A549 (cell line): ENCODE measurements at regions not wholly inside any gene's neighbourhood (a gene's known extent, or its start where the extent isn't known, plus 50 kb on each side); places are given as distances from the start of the nearest gene placed in this dataset.

ENCODE experiments used
- ATAC-seq, 2 experiments: fragments of 200-7000 bp in 1 of 2; fragments of >200 bp in 1 of 2; cut with Nextera tagmentation in 1 of 2; cut with Tn5 transposase in 1 of 2; 3 replicates each; pipeline versions ENCODE4 v1.8.0 to v1.9.1; 2018 to 2020; ENCODE audit warnings: mild to moderate bottlenecking in 1 of 2, moderate library complexity in 1 of 2
- CTCF ChIA-PET: fragments of 300-600 bp; sonication (Branson Sonifier 250); formaldehyde crosslinking; extraction: SDS; loops from one replicate; lab custom pipeline; 2021; ENCODE audit warnings: antibody characterized with exemption, inconsistent platforms; lab: Yijun Ruan, JAX
- POLR2A ChIA-PET: fragments of 350-600 bp; formaldehyde crosslinking; extraction: SDS; loops from one replicate; lab custom pipeline; 2021; ENCODE audit warnings: antibody characterized with exemption, inconsistent platforms; lab: Yijun Ruan, JAX
- DNase-seq, 2 experiments: peaks; one replicate each; pipeline versions ENCODE4 v3.0.0 to v3.0.0-alpha.2; 2011 to 2016; ENCODE audit warnings: low read depth in 1 of 2, low spot score in 1 of 2
- FAIRE-seq: peaks from 2 replicates; lab custom pipeline; 2011; peaks lifted over from hg19 to GRCh38; lab: Jason Lieb, UNC
- H3K27ac ChIP-seq, 2 experiments: fragments of >200 bp; sonication (Bioruptor Twin); formaldehyde crosslinking; 3 replicates each; pipeline ENCODE4 v1.5.1; 2016 to 2017
- H3K4me1 ChIP-seq: fragments of >200 bp; sonication (Bioruptor Twin); formaldehyde crosslinking; 3 replicates; pipeline ENCODE4 v1.6.1; 2016
- H3K4me2 ChIP-seq: fragments of >200 bp; sonication (Bioruptor Twin); formaldehyde crosslinking; 3 replicates; pipeline ENCODE4 v1.6.1; 2016
- H3K4me3 ChIP-seq: fragments of >200 bp; sonication (Bioruptor Twin); formaldehyde crosslinking; 3 replicates; pipeline ENCODE4 v1.5.1; 2016
- H3K9me3 ChIP-seq: fragments of >200 bp; sonication (Bioruptor Twin); formaldehyde crosslinking; 3 replicates; pipeline ENCODE4 v1.6.1; 2016
- BCL3 ChIP-seq: fragments of >200 bp; sonication (Bioruptor Twin); formaldehyde crosslinking; IDR thresholded peaks from 3 replicates; pipeline ENCODE4 v1.6.1; 2016
- EP300 ChIP-seq, 2 experiments: fragments of >200 bp; sonication (Bioruptor Twin); formaldehyde crosslinking; IDR thresholded peaks; 2 replicates in 1 of 2; 3 replicates in 1 of 2; pipeline ENCODE4 v1.6.1; 2016 to 2017
- FOSL2 ChIP-seq, 2 experiments: fragments of 450-650 bp in 1 of 2; fragments of >200 bp in 1 of 2; sonication (Bioruptor Twin) in 1 of 2; formaldehyde crosslinking; IDR thresholded peaks; 2 replicates each; pipeline versions ENCODE4 v1.5.0 to v1.6.1; 2016 to 2020; ENCODE audit warnings: mild to moderate bottlenecking in 1 of 2, moderate library complexity in 1 of 2
- FOXS1 ChIP-seq: fragments of 250-450 bp; sonication (Bioruptor Pico); IDR thresholded peaks from 2 replicates; pipeline ENCODE4 v1.5.0; 2020; ENCODE audit warnings: mild to moderate bottlenecking, moderate library complexity
- GATA3 ChIP-seq: IDR thresholded peaks from 2 replicates; pipeline ENCODE4 v1.6.1; 2012; ENCODE audit warnings: borderline replicate concordance
- HDAC2 ChIP-seq: fragments of 200-600 bp; sonication (generic); IDR thresholded peaks from 2 replicates; pipeline ENCODE4 v1.6.1; 2016
- HES2 ChIP-seq: fragments of >200 bp; sonication (Bioruptor Twin); formaldehyde crosslinking; IDR thresholded peaks from 2 replicates; pipeline ENCODE4 v1.6.1; 2016
- HOXA7 ChIP-seq: fragments of 250-450 bp; sonication (Bioruptor Pico); IDR thresholded peaks from 2 replicates; pipeline ENCODE4 v1.5.0; 2020; ENCODE audit warnings: mild to moderate bottlenecking, moderate library complexity
- HOXB13 ChIP-seq: fragments of 250-450 bp; sonication (Bioruptor Pico); IDR thresholded peaks from 2 replicates; pipeline ENCODE4 v1.5.0; 2020; ENCODE audit warnings: low read depth, mild to moderate bottlenecking, moderate library complexity
- MAFK ChIP-seq: fragments of 450-650 bp; IDR thresholded peaks from 2 replicates; pipeline ENCODE4 v1.6.1; 2014; ENCODE audit not compliant: partially characterized antibody
- NR3C1 ChIP-seq: fragments of >200 bp; sonication (Bioruptor Twin); formaldehyde crosslinking; IDR thresholded peaks from 3 replicates; pipeline ENCODE4 v1.6.1; 2017
- PHF8 ChIP-seq: fragments of 200-600 bp; sonication (generic); IDR thresholded peaks from 2 replicates; pipeline ENCODE4 v1.6.1; 2016; ENCODE audit warnings: low read depth, mild to moderate bottlenecking, antibody characterized with exemption, moderate library complexity, borderline replicate concordance
- POLR2A ChIP-seq: IDR thresholded peaks from 2 replicates; pipeline ENCODE4 v1.6.1; 2012; ENCODE audit warnings: mild to moderate bottlenecking, low read length
- RAD21 ChIP-seq, 2 experiments: fragments of >200 bp in 1 of 2; sonication (Bioruptor Twin) in 1 of 2; formaldehyde crosslinking in 1 of 2; IDR thresholded peaks in 1 of 2; conservative IDR thresholded peaks in 1 of 2; 2 replicates in 1 of 2; 3 replicates in 1 of 2; pipeline ENCODE4 v1.6.1; 2012 to 2018; ENCODE audit warnings: inconsistent platforms in 1 of 2
- RARB ChIP-seq: fragments of 250-450 bp; sonication (Bioruptor Pico); IDR thresholded peaks from 2 replicates; pipeline ENCODE4 v1.8.0; 2021; ENCODE audit warnings: mild to moderate bottlenecking, moderate library complexity
- RCOR1 ChIP-seq: fragments of 150-350 bp; IDR thresholded peaks from 2 replicates; pipeline ENCODE4 v1.6.1; 2014; ENCODE audit warnings: antibody characterized with exemption, low read length, low read depth
- ZC3H11A ChIP-seq: fragments of 450-650 bp; IDR thresholded peaks from 2 replicates; pipeline ENCODE4 v1.6.1; 2014; ENCODE audit warnings: antibody characterized with exemption, mild to moderate bottlenecking
- ZSCAN20 ChIP-seq: fragments of 250-450 bp; sonication (Bioruptor Pico); IDR thresholded peaks from 2 replicates; pipeline ENCODE4 v1.8.0; 2022; ENCODE audit warnings: mild to moderate bottlenecking, moderate library complexity
- WGBS: methylation state at CpG from one replicate; pipeline ENCODE4 v1.1.6; 2017; ENCODE audit errors: missing lambda C conversion rate; 5-methylcytosine and 5-hydroxymethylcytosine counted together
- TF ChIP-seq, protein P1 (sequence below): fragments of 450-650 bp; IDR thresholded peaks from 2 replicates; pipeline ENCODE4 v1.6.1; 2014; ENCODE audit warnings: antibody characterized with exemption
- TF ChIP-seq, protein P2 (sequence below): IDR thresholded peaks from 2 replicates; pipeline ENCODE4 v1.6.1; 2012
- TF ChIP-seq, protein P3 (sequence below): fragments of >200 bp; sonication (Bioruptor Twin); formaldehyde crosslinking; IDR thresholded peaks from 3 replicates; pipeline ENCODE4 v1.5.1; 2016

DNA sequence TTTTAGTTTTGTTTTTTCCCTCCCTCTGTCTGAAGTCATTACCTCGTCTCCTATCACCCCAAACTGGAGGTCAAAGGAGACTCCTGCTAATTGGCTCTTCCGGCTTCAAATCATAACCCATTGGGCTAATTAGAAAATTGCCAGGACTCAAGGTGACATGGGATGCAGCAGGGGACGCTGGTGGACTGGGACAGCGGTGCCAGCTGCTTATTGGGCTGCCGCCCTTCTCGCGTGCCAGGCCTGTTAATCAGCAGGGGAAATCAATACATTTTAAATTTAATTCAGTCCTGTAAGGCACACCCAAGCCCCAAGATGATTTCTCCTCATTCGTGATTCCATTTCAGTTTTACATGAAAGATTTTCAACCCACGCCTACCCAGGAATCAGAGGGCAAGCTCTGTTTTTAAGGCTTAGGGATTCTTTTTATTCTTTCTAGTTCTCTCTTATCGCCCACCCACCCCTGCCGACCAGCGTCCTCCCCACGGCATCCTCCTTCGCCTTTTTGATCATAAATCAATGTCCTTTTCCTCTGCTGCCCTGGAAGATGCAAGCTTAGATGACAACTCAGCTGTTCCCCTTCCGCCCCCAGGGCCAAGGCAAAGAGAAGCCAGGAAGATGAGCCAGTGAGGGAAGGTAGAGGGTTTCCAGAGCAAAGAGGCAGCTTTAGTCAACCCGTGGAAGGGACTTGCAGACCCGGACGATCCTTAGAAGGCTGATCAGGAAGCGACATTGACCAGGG lies 329.6 kb downstream of the UACA start:
- TF ChIP-seq RARB (no peak), ZC3H11A (no peak), NR3C1 (no peak), ZSCAN20 (no peak), BCL3 (no peak), FOSL2 (IDR thresholded peaks at IDR 0.05) (no peak), FOSL2 (CRISPR knock-in tag; IDR thresholded peaks at IDR 0.05) (no peak)
- TF ChIP-seq, protein P1, sequence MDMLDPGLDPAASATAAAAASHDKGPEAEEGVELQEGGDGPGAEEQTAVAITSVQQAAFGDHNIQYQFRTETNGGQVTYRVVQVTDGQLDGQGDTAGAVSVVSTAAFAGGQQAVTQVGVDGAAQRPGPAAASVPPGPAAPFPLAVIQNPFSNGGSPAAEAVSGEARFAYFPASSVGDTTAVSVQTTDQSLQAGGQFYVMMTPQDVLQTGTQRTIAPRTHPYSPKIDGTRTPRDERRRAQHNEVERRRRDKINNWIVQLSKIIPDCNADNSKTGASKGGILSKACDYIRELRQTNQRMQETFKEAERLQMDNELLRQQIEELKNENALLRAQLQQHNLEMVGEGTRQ = no peak
- 86% methylated on average over 19 of the region's 19 CpGs for WGBS
- Histone ChIP-seq H3K27ac (0 out of 6 replicates have a peak overlapping the region, but pooled peaks of 1 of the 2 experiments have one; percentile 7), H3K4me3 (no peak overlapping the region), H3K4me1 (peaks cover 21% of the 10 kb centered on the region), H3K9me3 (peaks cover 7% of the 10 kb centered on the region), H3K4me2 (no peak overlapping the region)
- ATAC-seq (no peak), DNase-seq (no peak), FAIRE-seq (no peak)
- ChIA-PET CTCF (interaction anchor here (0.7 to 2.9 kb wide), 13 partner anchors 8 to 378 kb away, joined by 3 to 10 read pairs (median 5); no protein-coding TSS in a partner anchor), POLR2A (no interaction called here)

DNA sequence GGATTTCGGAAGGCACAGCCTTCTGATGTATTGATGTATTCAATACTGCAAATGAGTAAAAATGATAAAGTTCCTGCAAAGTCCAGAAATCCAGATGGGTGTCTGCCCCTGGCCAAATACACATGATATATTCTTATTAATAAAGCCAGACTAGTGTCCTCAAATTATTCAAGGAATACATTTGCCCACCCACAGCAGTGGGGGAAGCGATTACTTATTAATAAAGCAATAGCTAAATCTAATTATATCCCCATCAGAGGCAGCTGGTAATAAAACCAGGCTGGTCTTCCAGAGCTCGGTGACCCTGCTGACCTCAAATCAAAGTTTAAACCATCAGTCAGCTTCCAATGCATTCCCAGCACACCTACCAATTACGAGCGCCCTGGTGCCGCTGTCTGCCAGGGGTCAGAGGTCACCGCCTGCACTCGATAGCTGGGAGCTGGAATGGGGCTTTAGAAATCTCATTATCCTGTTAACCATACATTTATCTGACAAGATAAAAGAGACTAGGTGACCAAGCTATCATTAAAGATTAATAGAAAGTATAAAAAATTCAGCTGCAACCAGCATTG lies 330.3 kb downstream of the UACA start:
- no peak overlapping the region for H3K27ac ChIP-seq
- CTCF ChIA-PET = interaction anchor here (0.9 to 3.0 kb wide), 12 partner anchors 8 to 379 kb away, joined by 3 to 11 read pairs (median 6); no protein-coding TSS in a partner anchor
- H3K4me1 ChIP-seq = peaks cover 22% of the 10 kb centered on the region
- H3K4me2 ChIP-seq = no peak overlapping the region
- POLR2A ChIA-PET = no interaction called here
- DNase-seq = no peak
- TF ChIP-seq HOXA7 (CRISPR knock-in tag) = no peak
- TF ChIP-seq, protein P2, sequence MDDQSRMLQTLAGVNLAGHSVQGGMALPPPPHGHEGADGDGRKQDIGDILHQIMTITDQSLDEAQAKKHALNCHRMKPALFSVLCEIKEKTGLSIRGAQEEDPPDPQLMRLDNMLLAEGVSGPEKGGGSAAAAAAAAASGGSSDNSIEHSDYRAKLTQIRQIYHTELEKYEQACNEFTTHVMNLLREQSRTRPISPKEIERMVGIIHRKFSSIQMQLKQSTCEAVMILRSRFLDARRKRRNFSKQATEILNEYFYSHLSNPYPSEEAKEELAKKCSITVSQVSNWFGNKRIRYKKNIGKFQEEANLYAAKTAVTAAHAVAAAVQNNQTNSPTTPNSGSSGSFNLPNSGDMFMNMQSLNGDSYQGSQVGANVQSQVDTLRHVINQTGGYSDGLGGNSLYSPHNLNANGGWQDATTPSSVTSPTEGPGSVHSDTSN = no peak
- TF ChIP-seq, protein P3, sequence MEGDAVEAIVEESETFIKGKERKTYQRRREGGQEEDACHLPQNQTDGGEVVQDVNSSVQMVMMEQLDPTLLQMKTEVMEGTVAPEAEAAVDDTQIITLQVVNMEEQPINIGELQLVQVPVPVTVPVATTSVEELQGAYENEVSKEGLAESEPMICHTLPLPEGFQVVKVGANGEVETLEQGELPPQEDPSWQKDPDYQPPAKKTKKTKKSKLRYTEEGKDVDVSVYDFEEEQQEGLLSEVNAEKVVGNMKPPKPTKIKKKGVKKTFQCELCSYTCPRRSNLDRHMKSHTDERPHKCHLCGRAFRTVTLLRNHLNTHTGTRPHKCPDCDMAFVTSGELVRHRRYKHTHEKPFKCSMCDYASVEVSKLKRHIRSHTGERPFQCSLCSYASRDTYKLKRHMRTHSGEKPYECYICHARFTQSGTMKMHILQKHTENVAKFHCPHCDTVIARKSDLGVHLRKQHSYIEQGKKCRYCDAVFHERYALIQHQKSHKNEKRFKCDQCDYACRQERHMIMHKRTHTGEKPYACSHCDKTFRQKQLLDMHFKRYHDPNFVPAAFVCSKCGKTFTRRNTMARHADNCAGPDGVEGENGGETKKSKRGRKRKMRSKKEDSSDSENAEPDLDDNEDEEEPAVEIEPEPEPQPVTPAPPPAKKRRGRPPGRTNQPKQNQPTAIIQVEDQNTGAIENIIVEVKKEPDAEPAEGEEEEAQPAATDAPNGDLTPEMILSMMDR = no peak
- no peak for TF ChIP-seq HDAC2
- TF ChIP-seq POLR2A = no peak
- no peak for TF ChIP-seq FOXS1 (CRISPR knock-in tag)
- TF ChIP-seq HES2 = no peak
- no peak for TF ChIP-seq MAFK
- no peak for TF ChIP-seq HOXB13
- no peak for TF ChIP-seq RCOR1
- H3K9me3 ChIP-seq = peaks cover 13% of the 10 kb centered on the region
- no peak for FAIRE-seq
- ATAC-seq = no peak
- WGBS = 75% methylated on average over 8 of the region's 8 CpGs
- no peak overlapping the region for H3K4me3 ChIP-seq

DNA sequence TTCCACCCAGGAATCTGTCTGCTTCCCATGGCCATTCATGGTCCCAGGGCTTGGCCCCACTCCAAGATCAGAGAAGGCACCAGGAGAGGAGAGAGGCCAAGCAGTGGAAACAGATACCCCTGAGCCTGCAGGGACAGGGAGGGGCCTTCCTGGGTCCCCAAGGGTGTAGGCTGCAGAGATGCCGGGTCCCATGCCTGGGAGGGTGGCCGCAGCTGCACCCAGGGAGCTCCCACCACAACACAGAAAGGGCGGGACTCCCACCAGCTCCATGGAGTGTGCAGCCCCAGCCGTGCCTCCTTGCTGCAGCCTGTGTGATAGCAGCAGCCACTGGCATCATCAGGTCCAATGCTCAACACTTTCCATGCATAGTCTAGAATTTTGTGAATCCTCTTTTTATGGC lies 331.5 kb downstream of the UACA start:
- Histone ChIP-seq H3K4me2 (no peak overlapping the region), H3K4me1 (peaks cover 30% of the 10 kb centered on the region), H3K27ac (peak overlapping the region in 1 of 2 experiments; percentile 4; a peak in 2 of 6 replicates), H3K9me3 (peaks cover 13% of the 10 kb centered on the region), H3K4me3 (no peak overlapping the region)
- no peak for TF ChIP-seq GATA3
- TF ChIP-seq RAD21 (conservative IDR thresholded peaks at IDR 0.05 in 1 of 2, IDR thresholded peaks at IDR 0.05 in 1 of 2) = no peak
- TF ChIP-seq EP300 (IDR thresholded peaks at IDR 0.05) = no peak
- no peak for TF ChIP-seq PHF8
- ChIA-PET CTCF (interaction anchor here (0.7 to 3.0 kb wide), 8 partner anchors 10 to 956 kb away, joined by 3 to 11 read pairs (median 8); no protein-coding TSS in a partner anchor), POLR2A (no interaction called here)
- WGBS = 69% methylated on average over 4 of the region's 4 CpGs
- no peak for ATAC-seq
- no peak for FAIRE-seq
- no peak for DNase-seq
